ENCODE measurements at regions not wholly inside any gene's neighbourhood (a gene's known extent, or its start where the extent isn't known, plus 50 kb on each side); places are given as distances from the start of the nearest gene placed in this dataset.

DNA sequence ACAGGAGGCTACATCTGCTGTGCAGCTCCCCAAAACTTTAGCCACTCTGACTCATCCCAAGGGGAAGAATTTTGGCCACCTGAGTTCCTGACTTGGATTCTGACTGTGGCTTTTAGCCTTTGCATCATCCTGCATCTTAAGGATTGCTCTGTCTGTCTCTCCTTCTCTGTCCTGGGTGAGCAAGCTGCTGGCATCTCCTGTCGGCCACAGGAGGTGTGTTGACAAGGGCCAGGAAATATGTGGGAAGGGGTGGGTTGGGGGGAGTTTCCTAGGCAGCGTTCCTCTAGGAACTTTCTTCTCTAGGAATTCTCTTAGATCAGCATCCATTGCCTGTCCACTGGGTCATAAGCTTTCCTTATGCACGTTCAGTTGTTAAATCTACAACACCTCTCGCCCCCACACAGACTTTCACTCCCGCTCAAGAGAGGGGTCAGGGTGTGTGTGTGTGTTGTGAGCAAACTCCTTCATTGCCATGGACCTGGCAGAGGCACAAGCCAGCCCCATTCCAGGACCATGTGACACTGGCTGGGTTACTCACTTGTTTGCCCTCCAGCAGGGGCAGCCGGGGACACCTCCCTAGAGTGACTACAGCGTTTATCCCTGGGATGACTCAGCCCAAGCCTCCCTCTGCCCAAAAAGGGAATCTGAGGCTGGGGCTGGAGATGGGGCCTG, 145.0 kb upstream of the DUSP10 start:
- CTCF ChIA-PET: interaction anchor here (2.1 kb wide), 1 partner anchor 16 kb away, joined by 7 read pairs; no protein-coding TSS in a partner anchor
- H3K4me3 Mint-ChIP-seq: no peak overlapping the region
- H3K4me1 Mint-ChIP-seq: no peaks in the 10 kb centered on the region
- H3K27ac Mint-ChIP-seq: no peak overlapping the region
- DNase-seq: no peak
- H3K27me3 Mint-ChIP-seq: peaks cover 10% of the 10 kb centered on the region
- POLR2A ChIA-PET: no interaction called here
- H3K9me3 Mint-ChIP-seq: no peaks in the 10 kb centered on the region
- H3K36me3 Mint-ChIP-seq (ENCODE audit: low read depth): no peaks in the 10 kb centered on the region

DNA sequence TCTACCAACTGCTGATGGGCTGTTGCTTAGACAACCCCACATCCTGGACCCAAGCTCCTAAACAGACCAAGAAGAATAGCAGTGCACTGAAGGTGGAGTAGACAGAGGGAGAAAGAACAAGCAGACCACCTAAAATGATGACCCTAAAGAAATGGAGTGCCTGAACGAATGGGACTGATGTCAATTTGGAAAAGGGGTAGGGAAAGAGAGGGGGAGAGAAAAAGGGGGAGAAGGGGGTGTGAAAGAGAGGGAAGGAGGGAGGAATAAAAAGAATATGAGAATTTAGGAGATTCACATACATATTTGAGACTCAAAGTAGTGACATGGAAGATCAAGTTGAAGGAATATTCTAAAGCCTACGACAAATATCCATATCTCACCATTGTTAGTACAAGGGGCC, 144.4 kb upstream of the DUSP10 start:
- Mint-ChIP-seq H3K36me3 (ENCODE audit: low read depth) (no peaks in the 10 kb centered on the region), H3K27ac (no peak overlapping the region), H3K4me3 (no peak overlapping the region), H3K27me3 (peaks cover 10% of the 10 kb centered on the region), H3K9me3 (no peaks in the 10 kb centered on the region), H3K4me1 (no peaks in the 10 kb centered on the region)
- CTCF ChIA-PET: interaction anchor here (2.1 kb wide), 1 partner anchor 17 kb away, joined by 7 read pairs; no protein-coding TSS in a partner anchor
- no peak for DNase-seq
- POLR2A ChIA-PET: no interaction called here

GRCh38 chr1:221884821-221885220, 142.9 kb upstream of the DUSP10 start:
- H3K27me3 Mint-ChIP-seq: peaks cover 10% of the 10 kb centered on the region
- POLR2A ChIA-PET: no interaction called here
- H3K4me3 Mint-ChIP-seq: no peak overlapping the region
- H3K36me3 Mint-ChIP-seq (ENCODE audit: low read depth): no peaks in the 10 kb centered on the region
- no peaks in the 10 kb centered on the region for H3K9me3 Mint-ChIP-seq
- DNase-seq: no peak
- no peaks in the 10 kb centered on the region for H3K4me1 Mint-ChIP-seq
- H3K27ac Mint-ChIP-seq: no peak overlapping the region
- CTCF ChIA-PET: no interaction called here

GRCh38 chr1:221881805-221882581, 140.1 kb upstream of the DUSP10 start:
- DNase-seq: no peak
- POLR2A ChIA-PET: no interaction called here
- H3K4me1 Mint-ChIP-seq: no peaks in the 10 kb centered on the region
- H3K27ac Mint-ChIP-seq: no peak overlapping the region
- CTCF ChIA-PET: interaction anchor here (0.5 kb wide), 1 partner anchor 281 kb away, joined by 3 read pairs; no protein-coding TSS in a partner anchor
- H3K4me3 Mint-ChIP-seq: no peak overlapping the region
- H3K36me3 Mint-ChIP-seq (ENCODE audit: low read depth): no peaks in the 10 kb centered on the region
- H3K9me3 Mint-ChIP-seq: no peaks in the 10 kb centered on the region
- H3K27me3 Mint-ChIP-seq: peaks cover 3% of the 10 kb centered on the region

DNA sequence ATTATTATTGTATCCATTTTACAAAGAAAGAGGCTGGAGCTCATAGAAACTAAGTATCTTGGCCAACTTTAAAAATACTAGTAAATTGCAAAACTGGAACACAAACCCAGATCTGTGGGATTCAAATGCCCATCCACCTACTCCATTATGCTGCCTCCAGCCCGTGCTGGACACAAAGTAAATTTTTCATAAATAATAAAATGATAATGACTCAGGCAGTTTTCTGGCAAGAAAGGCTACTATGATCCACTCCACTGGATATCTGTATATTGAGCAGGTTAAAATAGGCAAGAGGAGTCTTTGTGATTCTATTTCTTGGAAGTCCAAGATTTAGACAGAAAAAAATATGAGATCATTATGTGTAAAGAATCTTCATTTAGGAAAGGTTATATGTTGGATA, 138.3 kb upstream of the DUSP10 start:
- Mint-ChIP-seq H3K4me1 (no peaks in the 10 kb centered on the region), H3K36me3 (ENCODE audit: low read depth) (no peaks in the 10 kb centered on the region), H3K4me3 (no peak overlapping the region), H3K27me3 (peaks cover 3% of the 10 kb centered on the region), H3K9me3 (no peaks in the 10 kb centered on the region), H3K27ac (no peak overlapping the region)
- no peak for DNase-seq
- ChIA-PET CTCF (no interaction called here), POLR2A (no interaction called here)

DNA sequence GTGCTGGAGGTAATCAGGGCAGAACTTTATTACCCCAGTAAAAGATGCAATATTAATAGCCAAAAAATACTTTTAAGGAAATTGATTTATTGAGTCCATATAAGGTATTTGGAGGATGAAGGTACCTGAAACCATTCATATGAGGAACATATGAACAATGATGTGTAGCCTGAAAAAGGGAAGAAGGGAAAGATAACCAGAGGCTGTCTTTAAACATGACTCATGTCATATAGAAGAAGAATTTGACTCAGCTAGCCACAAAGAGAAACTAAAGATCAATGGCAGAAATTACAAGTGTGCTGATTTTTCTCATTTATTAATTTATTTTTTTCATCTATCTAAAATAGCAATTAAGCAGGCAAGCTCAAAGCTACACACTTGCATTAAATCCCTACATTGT, 136.2 kb upstream of the DUSP10 start:
- H3K9me3 Mint-ChIP-seq: no peaks in the 10 kb centered on the region
- no peak for DNase-seq
- POLR2A ChIA-PET: no interaction called here
- H3K4me3 Mint-ChIP-seq: no peak overlapping the region
- CTCF ChIA-PET: no interaction called here
- no peak overlapping the region for H3K27ac Mint-ChIP-seq
- peaks cover 3% of the 10 kb centered on the region for H3K27me3 Mint-ChIP-seq
- H3K4me1 Mint-ChIP-seq: peaks cover 8% of the 10 kb centered on the region
- no peaks in the 10 kb centered on the region for H3K36me3 Mint-ChIP-seq (ENCODE audit: low read depth)

DNA sequence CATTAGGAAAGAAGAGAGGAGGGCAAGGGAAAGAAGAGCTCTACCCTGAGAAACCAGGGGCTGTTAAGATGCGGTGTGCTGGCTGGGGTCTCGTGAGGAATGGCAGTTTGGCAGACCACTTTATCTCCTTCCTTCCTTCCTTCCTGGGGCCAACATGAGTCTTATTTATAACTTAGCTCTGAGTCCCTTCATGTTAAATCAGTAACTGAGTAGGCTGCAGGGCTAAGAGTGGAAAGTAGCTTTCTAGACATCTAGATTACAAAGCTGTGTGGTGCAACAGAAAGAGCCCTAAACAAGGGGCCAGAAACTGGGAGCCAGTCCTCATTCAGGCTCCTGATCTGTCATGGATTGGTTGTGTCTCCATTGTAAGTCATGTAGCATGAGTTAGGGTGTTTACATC, 135.4 kb upstream of the DUSP10 start:
- POLR2A ChIA-PET: no interaction called here
- DNase-seq: no peak
- CTCF ChIA-PET: interaction anchor here (0.5 kb wide), 1 partner anchor 170 kb away, joined by 3 read pairs; no protein-coding TSS in a partner anchor
- Mint-ChIP-seq H3K4me3 (no peak overlapping the region), H3K27me3 (peaks cover 3% of the 10 kb centered on the region), H3K9me3 (no peaks in the 10 kb centered on the region), H3K36me3 (ENCODE audit: low read depth) (no peaks in the 10 kb centered on the region), H3K4me1 (peaks cover 8% of the 10 kb centered on the region), H3K27ac (no peak overlapping the region)

GRCh38 chr1:221875004-221875330, 133.1 kb upstream of the DUSP10 start:
- no peak overlapping the region for H3K4me3 Mint-ChIP-seq
- no peaks in the 10 kb centered on the region for H3K36me3 Mint-ChIP-seq (ENCODE audit: low read depth)
- peaks cover 3% of the 10 kb centered on the region for H3K27me3 Mint-ChIP-seq
- no peak overlapping the region for H3K27ac Mint-ChIP-seq
- H3K9me3 Mint-ChIP-seq: no peaks in the 10 kb centered on the region
- DNase-seq: no peak
- ChIA-PET CTCF (interaction anchor here (1.8 kb wide), 1 partner anchor 9 kb away, joined by 4 read pairs; no protein-coding TSS in a partner anchor), POLR2A (no interaction called here)
- peaks cover 8% of the 10 kb centered on the region for H3K4me1 Mint-ChIP-seq

DNA sequence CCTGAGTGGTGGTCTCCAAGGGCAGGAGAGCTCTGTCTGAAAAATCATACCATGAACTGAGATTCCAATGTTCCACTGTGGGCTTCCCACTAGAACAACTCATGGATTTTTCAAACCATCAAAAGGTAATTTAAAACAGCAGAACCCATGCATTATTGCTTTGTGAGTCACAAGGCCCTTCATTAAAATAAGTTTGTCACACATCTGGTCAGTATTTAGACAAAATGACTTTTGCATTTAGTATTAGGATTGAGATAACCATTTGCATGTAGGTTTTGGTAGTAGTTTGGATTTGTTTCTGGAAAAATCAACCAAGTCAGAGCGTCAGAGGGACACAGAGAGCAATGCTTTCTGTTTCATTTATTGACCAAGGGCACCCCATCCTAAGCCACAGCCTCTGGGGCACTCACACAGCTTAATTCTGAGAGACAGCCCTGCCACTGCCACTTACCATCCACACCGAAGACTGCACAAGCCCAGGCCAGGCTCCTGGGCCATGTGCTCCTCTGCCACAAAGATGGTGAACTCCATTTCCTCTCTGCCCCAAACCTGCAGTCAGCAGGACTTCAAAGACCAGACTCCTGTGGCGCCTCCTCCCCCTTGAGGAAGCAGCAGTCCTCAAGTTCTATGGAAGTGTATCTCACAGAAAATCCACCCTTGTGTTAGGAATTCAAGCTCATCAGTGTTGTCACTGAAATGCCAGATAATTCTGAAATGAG, 132.6 kb upstream of the DUSP10 start:
- H3K4me1 Mint-ChIP-seq: peaks cover 8% of the 10 kb centered on the region
- DNase-seq: no peak
- H3K27ac Mint-ChIP-seq: no peak overlapping the region
- H3K36me3 Mint-ChIP-seq (ENCODE audit: low read depth): no peaks in the 10 kb centered on the region
- POLR2A ChIA-PET: interaction anchor here (0.5 kb wide), 1 partner anchor 369 kb away, joined by 4 read pairs; no protein-coding TSS in a partner anchor
- no peak overlapping the region for H3K4me3 Mint-ChIP-seq
- H3K27me3 Mint-ChIP-seq: peaks cover 2% of the 10 kb centered on the region
- CTCF ChIA-PET: interaction anchor here (1.8 kb wide), 1 partner anchor 9 kb away, joined by 4 read pairs; no protein-coding TSS in a partner anchor
- H3K9me3 Mint-ChIP-seq: no peaks in the 10 kb centered on the region

GRCh38 chr1:221873673-221874072, 131.8 kb upstream of the DUSP10 start:
- Mint-ChIP-seq H3K27ac (no peak overlapping the region), H3K4me3 (no peak overlapping the region)

GRCh38 chr1:221871056-221871455, 129.2 kb upstream of the DUSP10 start:
- no peak overlapping the region for H3K4me3 Mint-ChIP-seq
- ChIA-PET POLR2A (no interaction called here), CTCF (no interaction called here)
- DNase-seq: no peak
- H3K27me3 Mint-ChIP-seq: no peaks in the 10 kb centered on the region
- peaks cover 8% of the 10 kb centered on the region for H3K4me1 Mint-ChIP-seq
- no peaks in the 10 kb centered on the region for H3K9me3 Mint-ChIP-seq
- H3K27ac Mint-ChIP-seq: no peak overlapping the region
- H3K36me3 Mint-ChIP-seq (ENCODE audit: low read depth): no peaks in the 10 kb centered on the region

More at GRCh38 chr1:221873673-221874072, 131.8 kb upstream of the DUSP10 start:
- ChIA-PET CTCF (no interaction called here), POLR2A (interaction anchor here (0.5 kb wide), 1 partner anchor 369 kb away, joined by 4 read pairs; no protein-coding TSS in a partner anchor)
- no peaks in the 10 kb centered on the region for H3K27me3 Mint-ChIP-seq
- peaks cover 8% of the 10 kb centered on the region for H3K4me1 Mint-ChIP-seq
- DNase-seq: no peak
- H3K36me3 Mint-ChIP-seq (ENCODE audit: low read depth): no peaks in the 10 kb centered on the region
- H3K9me3 Mint-ChIP-seq: no peaks in the 10 kb centered on the region

DNA sequence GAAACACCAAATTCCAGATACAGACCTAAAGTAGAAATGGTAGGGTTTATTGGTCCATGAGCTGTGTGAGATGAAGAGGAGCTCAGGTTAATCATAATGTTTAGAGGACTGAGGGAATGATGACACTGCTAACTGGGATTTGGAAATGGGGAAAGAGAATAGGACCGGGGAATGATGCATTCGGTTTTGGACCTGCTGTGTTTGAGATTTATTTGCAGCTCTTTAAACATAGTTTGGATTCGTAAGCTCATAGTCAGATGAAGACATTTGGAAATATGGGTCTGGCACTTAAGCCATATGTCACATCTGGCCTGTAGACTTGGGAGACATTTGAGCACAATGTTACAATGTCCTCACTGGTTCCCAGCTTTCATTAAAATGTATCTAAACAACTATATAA, 127.9 kb upstream of the DUSP10 start:
- Mint-ChIP-seq H3K4me1 (peaks cover 8% of the 10 kb centered on the region), H3K4me3 (no peak overlapping the region), H3K9me3 (no peaks in the 10 kb centered on the region), H3K36me3 (ENCODE audit: low read depth) (no peaks in the 10 kb centered on the region), H3K27ac (no peak overlapping the region), H3K27me3 (no peaks in the 10 kb centered on the region)
- CTCF ChIA-PET: interaction anchor here (0.8 to 1.0 kb wide), 2 partner anchors 10 to 16 kb away, joined by 3 read pairs; no protein-coding TSS in a partner anchor
- POLR2A ChIA-PET: no interaction called here
- no peak for DNase-seq

All from activated CD4-positive, alpha-beta T cell treated with anti-CD3 and anti-CD28 coated beads, Interleukin-2, amount 10 ng/mL, durations not matched to agents 7 days and 5 days (primary cell).